OCI-LY7 (cell line): ENCODE measurements at regions not wholly inside any gene's neighbourhood (a gene's known extent, or its start where the extent isn't known, plus 50 kb on each side); places are given as distances from the start of the nearest gene placed in this dataset.

Experiments used
- BruUV-seq: library from RNA; stranded (reverse); fragments of 400-500 nt; replicated peaks from 2 replicates; lab custom pipeline; 2021; lab: Mats Ljungman, UMichigan
- CTCF ChIA-PET: fragments of 300-600 bp; sonication (Branson Sonifier 250); formaldehyde crosslinking; loops from one replicate; lab custom pipeline; 2022; ENCODE audit warnings: antibody characterized with exemption; ENCODE audit not compliant: unreplicated experiment; lab: Charles Lee
- POLR2A ChIA-PET: fragments of 300-600 bp; sonication (Branson Sonifier 250); formaldehyde crosslinking; loops from one replicate; lab custom pipeline; 2022; ENCODE audit warnings: antibody characterized with exemption; lab: Charles Lee
- DNase-seq: peaks from one replicate; pipeline ENCODE4 v3.0.0-alpha.2; 2015; ENCODE audit warnings: low spot score
- H2AFZ ChIP-seq: fragments of 200-600 bp; sonication (generic), shearing (Covaris generic); 2 replicates; pipeline ENCODE4 v1.6.1; 2014; ENCODE audit warnings: mild to moderate bottlenecking, antibody characterized with exemption, low read length, moderate library complexity
- H3K27ac ChIP-seq: fragments of 200-600 bp; sonication (generic); 2 replicates; pipeline ENCODE4 v1.5.1; 2014; ENCODE audit warnings: mixed run types, low read depth, mild to moderate bottlenecking, moderate library complexity, low read length, inconsistent platforms; ENCODE audit not compliant: poor library complexity, severe bottlenecking
- H3K36me3 ChIP-seq: fragments of 200-600 bp; sonication (generic); 2 replicates; pipeline ENCODE4 v1.6.1; 2014; ENCODE audit warnings: mild to moderate bottlenecking, antibody characterized with exemption, low read length, moderate library complexity, mixed read lengths; ENCODE audit not compliant: insufficient read depth
- H3K4me1 ChIP-seq: fragments of 200-600 bp; sonication (generic); 2 replicates; pipeline ENCODE4 v1.5.1; 2014; ENCODE audit warnings: mild to moderate bottlenecking, low read length; ENCODE audit not compliant: insufficient read depth, poor library complexity, severe bottlenecking
- H3K4me2 ChIP-seq: fragments of 200-600 bp; sonication (generic); 2 replicates; pipeline ENCODE4 v1.6.1; 2014; ENCODE audit warnings: mild to moderate bottlenecking, low read length
- H3K4me3 ChIP-seq: fragments of 200-600 bp; sonication (generic); 2 replicates; pipeline ENCODE4 v1.5.1; 2014; ENCODE audit warnings: mild to moderate bottlenecking, low read depth, low read length; ENCODE audit not compliant: poor library complexity, severe bottlenecking
- H3K79me2 ChIP-seq: fragments of 200-600 bp; sonication (generic); 2 replicates; pipeline ENCODE4 v1.6.1; 2016; ENCODE audit warnings: low read depth, mild to moderate bottlenecking, low read length, moderate library complexity, mixed read lengths; ENCODE audit not compliant: insufficient read depth
- H3K9me2 ChIP-seq: fragments of 200-600 bp; sonication (generic); 2 replicates; pipeline ENCODE4 v1.6.1; 2016; ENCODE audit warnings: mild to moderate bottlenecking, low read length, mixed read lengths; ENCODE audit not compliant: insufficient read depth
- H3K9me3 ChIP-seq: fragments of 200-600 bp; sonication (generic); 2 replicates; pipeline ENCODE4 v1.6.1; 2014; ENCODE audit warnings: mild to moderate bottlenecking, mixed run types, low read length, mixed read lengths
- H4K20me1 ChIP-seq: fragments of 200-600 bp; sonication (generic); 2 replicates; pipeline ENCODE4 v1.6.1; 2014; ENCODE audit warnings: mild to moderate bottlenecking, antibody characterized with exemption, low read length, moderate library complexity, mixed read lengths; ENCODE audit not compliant: insufficient read depth
- EZH2phosphoT487 ChIP-seq: fragments of 200-600 bp; sonication (generic); IDR thresholded peaks from 2 replicates; pipeline ENCODE4 v1.6.1; 2018; ENCODE audit warnings: low read depth, borderline replicate concordance, mild to moderate bottlenecking, mixed run types, antibody characterized with exemption, low read length, moderate library complexity, mixed read lengths
- intact Hi-C: fragments of 100-400 bp; cut with micrococcal nuclease; formaldehyde crosslinking; loops from one replicate; pipeline ENCODE4 v1.10.0; 2022; ENCODE audit not compliant: unreplicated experiment
- TF ChIP-seq, protein P1 (sequence below): fragments of 200-600 bp; sonication (generic); conservative IDR thresholded peaks from 2 replicates; pipeline ENCODE4 v1.5.1; 2014; ENCODE audit warnings: mild to moderate bottlenecking, antibody characterized with exemption, low read length, moderate library complexity, mixed read lengths

DNA sequence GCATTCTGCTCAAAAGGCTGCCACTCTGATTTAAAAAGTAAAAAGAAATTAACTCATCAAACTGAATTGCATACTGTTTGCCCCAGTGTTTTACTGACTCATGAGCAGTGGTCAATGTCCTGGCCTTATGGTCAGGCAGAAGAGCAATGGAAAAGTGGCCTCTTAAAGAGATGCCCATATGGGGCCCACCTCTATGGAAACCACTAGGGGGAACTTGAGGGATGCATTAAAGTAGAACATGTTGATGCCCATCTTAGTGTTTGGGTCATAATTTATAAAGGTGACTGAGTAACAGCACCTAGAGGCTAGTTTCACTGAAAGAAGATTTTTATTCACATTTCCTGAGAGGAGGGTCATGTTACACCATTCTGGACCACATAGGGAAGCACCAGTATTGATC lies 66.5 kb upstream of the RNU6-1 start:
- Histone ChIP-seq H3K79me2 (no peaks in the 10 kb centered on the region), H3K36me3 (no peaks in the 10 kb centered on the region), H3K4me1 (no peaks in the 10 kb centered on the region), H3K4me3 (no peak overlapping the region), H3K27ac (no peak overlapping the region), H3K9me3 (no peaks in the 10 kb centered on the region), H2AFZ (no peak overlapping the region), H4K20me1 (no peaks in the 10 kb centered on the region), H3K4me2 (no peak overlapping the region), H3K9me2 (no peaks in the 10 kb centered on the region)
- TF ChIP-seq EZH2phosphoT487: no peak
- TF ChIP-seq, protein P1, sequence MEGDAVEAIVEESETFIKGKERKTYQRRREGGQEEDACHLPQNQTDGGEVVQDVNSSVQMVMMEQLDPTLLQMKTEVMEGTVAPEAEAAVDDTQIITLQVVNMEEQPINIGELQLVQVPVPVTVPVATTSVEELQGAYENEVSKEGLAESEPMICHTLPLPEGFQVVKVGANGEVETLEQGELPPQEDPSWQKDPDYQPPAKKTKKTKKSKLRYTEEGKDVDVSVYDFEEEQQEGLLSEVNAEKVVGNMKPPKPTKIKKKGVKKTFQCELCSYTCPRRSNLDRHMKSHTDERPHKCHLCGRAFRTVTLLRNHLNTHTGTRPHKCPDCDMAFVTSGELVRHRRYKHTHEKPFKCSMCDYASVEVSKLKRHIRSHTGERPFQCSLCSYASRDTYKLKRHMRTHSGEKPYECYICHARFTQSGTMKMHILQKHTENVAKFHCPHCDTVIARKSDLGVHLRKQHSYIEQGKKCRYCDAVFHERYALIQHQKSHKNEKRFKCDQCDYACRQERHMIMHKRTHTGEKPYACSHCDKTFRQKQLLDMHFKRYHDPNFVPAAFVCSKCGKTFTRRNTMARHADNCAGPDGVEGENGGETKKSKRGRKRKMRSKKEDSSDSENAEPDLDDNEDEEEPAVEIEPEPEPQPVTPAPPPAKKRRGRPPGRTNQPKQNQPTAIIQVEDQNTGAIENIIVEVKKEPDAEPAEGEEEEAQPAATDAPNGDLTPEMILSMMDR: peak; percentile 55
- BruUV-seq: no TSS peak
- intact Hi-C loops: no loop called here
- ChIA-PET POLR2A (no interaction called here), CTCF (no interaction called here)
- DNase-seq: peak; percentile 8

DNA sequence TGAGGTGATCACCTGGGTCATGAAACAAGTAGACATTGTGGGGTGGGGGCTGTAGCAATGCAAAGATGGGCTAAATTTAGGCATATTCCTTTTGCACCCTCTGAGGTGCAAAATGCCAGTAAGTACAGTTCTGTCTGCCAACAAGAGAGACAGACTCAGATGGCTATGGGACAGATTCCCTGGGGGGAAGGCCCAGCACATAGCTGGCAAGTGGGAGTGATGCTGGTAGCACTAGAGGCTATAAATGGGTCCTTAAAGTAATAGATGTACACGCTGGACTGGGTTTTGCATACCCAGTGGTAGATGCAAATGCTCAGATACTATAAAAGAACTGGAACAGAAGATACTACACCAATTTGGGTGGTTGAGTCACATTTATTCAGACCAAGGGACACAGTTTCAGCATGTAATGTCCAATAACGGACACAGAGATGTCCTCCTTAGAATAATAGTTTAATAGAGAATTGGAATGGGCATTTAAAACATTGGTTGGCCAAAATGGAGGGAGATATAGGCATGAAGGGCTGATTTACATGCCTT lies 67.4 kb upstream of the RNU6-1 start:
- ChIA-PET CTCF (no interaction called here), POLR2A (no interaction called here)
- Histone ChIP-seq H3K4me3 (no peak overlapping the region), H3K4me1 (no peaks in the 10 kb centered on the region), H2AFZ (no peak overlapping the region), H3K36me3 (no peaks in the 10 kb centered on the region), H4K20me1 (no peaks in the 10 kb centered on the region), H3K4me2 (no peak overlapping the region), H3K79me2 (no peaks in the 10 kb centered on the region), H3K27ac (no peak overlapping the region), H3K9me3 (no peaks in the 10 kb centered on the region), H3K9me2 (no peaks in the 10 kb centered on the region)
- no TSS peak for BruUV-seq
- DNase-seq: no peak
- TF ChIP-seq, protein P1: no peak
- no peak for TF ChIP-seq EZH2phosphoT487
- intact Hi-C loops: no loop called here

DNA sequence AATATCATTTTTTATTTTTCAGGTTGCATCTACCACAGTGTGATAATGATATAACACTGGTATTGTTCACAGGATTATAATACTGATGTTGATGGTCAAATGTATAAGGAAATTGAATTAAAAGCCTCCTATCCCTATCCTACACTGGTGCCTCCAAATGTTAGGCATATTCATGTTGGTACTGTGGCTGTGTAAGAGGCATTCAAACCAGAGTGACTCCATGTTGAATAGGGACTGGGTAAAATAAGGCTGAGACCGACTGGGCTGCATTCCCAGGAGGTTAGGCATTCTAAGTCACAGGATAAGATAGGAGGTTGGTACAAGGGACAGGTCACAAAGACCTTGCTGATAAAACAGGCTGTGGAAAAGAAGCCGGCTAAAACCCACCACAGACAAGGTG lies 68.9 kb upstream of the RNU6-1 start:
- DNase-seq: no peak
- intact Hi-C loops: no loop called here
- Histone ChIP-seq H3K36me3 (no peaks in the 10 kb centered on the region), H3K27ac (no peak overlapping the region), H3K4me3 (no peak overlapping the region), H3K4me2 (no peak overlapping the region), H2AFZ (no peak overlapping the region), H4K20me1 (no peaks in the 10 kb centered on the region), H3K9me2 (no peaks in the 10 kb centered on the region), H3K4me1 (no peaks in the 10 kb centered on the region), H3K9me3 (no peaks in the 10 kb centered on the region), H3K79me2 (no peaks in the 10 kb centered on the region)
- BruUV-seq: no TSS peak
- ChIA-PET CTCF (no interaction called here), POLR2A (no interaction called here)
- no peak for TF ChIP-seq EZH2phosphoT487
- TF ChIP-seq, protein P1: no peak
